ENCODE measurements at regions not wholly inside any gene's neighbourhood (a gene's known extent, or its start where the extent isn't known, plus 50 kb on each side); places are given as distances from the start of the nearest gene placed in this dataset.

DNA sequence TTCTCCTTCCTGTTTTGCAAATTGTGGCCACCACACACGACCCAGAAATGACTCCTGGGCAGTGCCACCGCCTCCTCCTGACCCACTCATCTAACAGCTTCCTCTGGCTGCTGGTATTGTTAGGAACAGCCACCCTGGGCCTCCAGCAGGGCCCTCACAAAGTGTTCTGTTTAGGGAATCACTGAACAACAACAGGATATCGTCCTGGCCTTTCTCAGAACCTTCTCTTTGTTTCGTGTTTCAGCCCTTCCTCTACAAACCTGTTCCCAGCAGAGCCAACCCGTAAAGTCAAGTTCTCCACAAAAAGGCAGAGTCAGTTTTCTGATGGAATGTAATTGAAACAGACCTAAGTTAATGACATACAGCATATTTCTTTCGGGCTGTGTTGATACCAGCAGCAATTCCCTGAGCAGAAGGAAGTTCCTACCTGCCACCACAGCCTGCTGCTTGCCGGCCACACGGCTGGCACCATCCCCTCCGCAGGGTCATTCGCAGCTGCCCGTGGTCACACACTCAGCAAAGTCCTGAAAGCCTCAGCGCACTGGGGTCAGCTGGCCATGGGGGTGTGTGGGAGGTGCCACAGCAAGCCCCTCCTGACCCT is 91.7 kb upstream of the PITRM1 start:
- no peak overlapping the region for H3K4me3 Mint-ChIP-seq
- TF ChIP-seq, protein P1, sequence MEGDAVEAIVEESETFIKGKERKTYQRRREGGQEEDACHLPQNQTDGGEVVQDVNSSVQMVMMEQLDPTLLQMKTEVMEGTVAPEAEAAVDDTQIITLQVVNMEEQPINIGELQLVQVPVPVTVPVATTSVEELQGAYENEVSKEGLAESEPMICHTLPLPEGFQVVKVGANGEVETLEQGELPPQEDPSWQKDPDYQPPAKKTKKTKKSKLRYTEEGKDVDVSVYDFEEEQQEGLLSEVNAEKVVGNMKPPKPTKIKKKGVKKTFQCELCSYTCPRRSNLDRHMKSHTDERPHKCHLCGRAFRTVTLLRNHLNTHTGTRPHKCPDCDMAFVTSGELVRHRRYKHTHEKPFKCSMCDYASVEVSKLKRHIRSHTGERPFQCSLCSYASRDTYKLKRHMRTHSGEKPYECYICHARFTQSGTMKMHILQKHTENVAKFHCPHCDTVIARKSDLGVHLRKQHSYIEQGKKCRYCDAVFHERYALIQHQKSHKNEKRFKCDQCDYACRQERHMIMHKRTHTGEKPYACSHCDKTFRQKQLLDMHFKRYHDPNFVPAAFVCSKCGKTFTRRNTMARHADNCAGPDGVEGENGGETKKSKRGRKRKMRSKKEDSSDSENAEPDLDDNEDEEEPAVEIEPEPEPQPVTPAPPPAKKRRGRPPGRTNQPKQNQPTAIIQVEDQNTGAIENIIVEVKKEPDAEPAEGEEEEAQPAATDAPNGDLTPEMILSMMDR (IDR thresholded peaks at IDR 0.05; ENCODE audit: unreplicated experiment): no peak
- no peaks in the 10 kb centered on the region for H3K36me3 Mint-ChIP-seq
- no peak for DNase-seq (ENCODE audit: low spot score in 2 of 2, unreplicated experiment in 2 of 2)
- peaks cover 2% of the 10 kb centered on the region for H3K27me3 Mint-ChIP-seq (ENCODE audit: low read depth)
- H3K4me1 Mint-ChIP-seq: peaks cover 10% of the 10 kb centered on the region
- peak overlapping the region; percentile 10 for H3K27ac Mint-ChIP-seq
- H3K9me3 Mint-ChIP-seq: no peaks in the 10 kb centered on the region

DNA sequence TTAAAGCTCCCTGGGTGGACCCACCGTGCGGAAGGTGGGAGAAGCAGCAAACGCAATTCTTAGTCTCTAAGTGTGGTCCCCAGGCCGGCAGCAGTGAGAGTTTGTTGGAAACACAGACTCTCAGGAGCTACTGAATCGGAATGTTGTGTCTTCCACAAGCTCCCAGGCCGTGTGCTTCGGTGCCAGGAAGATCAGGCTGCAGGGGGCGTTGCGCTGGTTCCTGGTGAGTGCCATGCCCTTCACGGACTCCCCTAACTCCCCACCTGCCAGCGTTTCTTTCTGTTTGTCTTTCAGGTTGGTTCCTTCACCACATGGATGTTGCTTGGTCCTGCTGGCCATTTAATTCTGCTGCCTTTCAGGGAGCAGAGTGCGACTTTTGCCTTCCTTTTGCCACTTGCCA is 91.2 kb upstream of the PITRM1 start:
- no peak for DNase-seq (ENCODE audit: low spot score in 2 of 2, unreplicated experiment in 2 of 2)
- Mint-ChIP-seq H3K4me3 (no peak overlapping the region), H3K27ac (no peak overlapping the region), H3K9me3 (no peaks in the 10 kb centered on the region), H3K36me3 (no peaks in the 10 kb centered on the region), H3K4me1 (peaks cover 10% of the 10 kb centered on the region), H3K27me3 (ENCODE audit: low read depth) (peaks cover 2% of the 10 kb centered on the region)
- TF ChIP-seq, protein P1 (IDR thresholded peaks at IDR 0.05; ENCODE audit: unreplicated experiment): no peak

DNA sequence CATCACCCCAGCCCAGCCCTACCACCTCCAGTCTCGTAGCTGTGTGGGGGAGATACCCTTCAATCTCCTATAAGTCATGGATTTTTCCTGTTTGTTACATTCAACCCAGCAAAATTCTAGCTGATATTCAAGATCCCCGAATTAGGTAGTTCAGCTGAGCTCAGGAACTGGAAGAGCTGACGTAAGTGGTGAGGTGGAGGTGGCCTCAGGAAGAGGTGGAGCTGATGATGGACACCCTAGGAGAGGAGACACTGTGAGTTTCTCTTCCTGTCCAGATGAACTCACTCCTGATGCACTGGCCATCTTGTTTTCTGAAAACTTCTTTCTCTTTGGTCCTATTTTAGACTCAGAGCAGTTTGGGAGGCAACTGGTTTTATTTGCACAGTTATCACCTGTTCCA is 90.5 kb upstream of the PITRM1 start:
- no peaks in the 10 kb centered on the region for H3K36me3 Mint-ChIP-seq
- no peak overlapping the region for H3K4me3 Mint-ChIP-seq
- DNase-seq (ENCODE audit: low spot score in 2 of 2, unreplicated experiment in 2 of 2): no peak
- no peaks in the 10 kb centered on the region for H3K9me3 Mint-ChIP-seq
- H3K4me1 Mint-ChIP-seq: peaks cover 10% of the 10 kb centered on the region
- peaks cover 2% of the 10 kb centered on the region for H3K27me3 Mint-ChIP-seq (ENCODE audit: low read depth)
- TF ChIP-seq, protein P1 (IDR thresholded peaks at IDR 0.05; ENCODE audit: unreplicated experiment): no peak
- H3K27ac Mint-ChIP-seq: no peak overlapping the region

- Mint-ChIP-seq H3K4me3 (no peak overlapping the region), H3K9me3 (no peaks in the 10 kb centered on the region), H3K36me3 (no peaks in the 10 kb centered on the region), H3K4me1 (peaks cover 10% of the 10 kb centered on the region), H3K27me3 (ENCODE audit: low read depth) (peaks cover 2% of the 10 kb centered on the region), H3K27ac (no peak overlapping the region)
- no peak for DNase-seq (ENCODE audit: low spot score in 2 of 2, unreplicated experiment in 2 of 2)
- TF ChIP-seq, protein P1 (IDR thresholded peaks at IDR 0.05; ENCODE audit: unreplicated experiment): no peak
Measured at GRCh38 chr10:3261921-3262320, 89.3 kb upstream of the PITRM1 start.

DNA sequence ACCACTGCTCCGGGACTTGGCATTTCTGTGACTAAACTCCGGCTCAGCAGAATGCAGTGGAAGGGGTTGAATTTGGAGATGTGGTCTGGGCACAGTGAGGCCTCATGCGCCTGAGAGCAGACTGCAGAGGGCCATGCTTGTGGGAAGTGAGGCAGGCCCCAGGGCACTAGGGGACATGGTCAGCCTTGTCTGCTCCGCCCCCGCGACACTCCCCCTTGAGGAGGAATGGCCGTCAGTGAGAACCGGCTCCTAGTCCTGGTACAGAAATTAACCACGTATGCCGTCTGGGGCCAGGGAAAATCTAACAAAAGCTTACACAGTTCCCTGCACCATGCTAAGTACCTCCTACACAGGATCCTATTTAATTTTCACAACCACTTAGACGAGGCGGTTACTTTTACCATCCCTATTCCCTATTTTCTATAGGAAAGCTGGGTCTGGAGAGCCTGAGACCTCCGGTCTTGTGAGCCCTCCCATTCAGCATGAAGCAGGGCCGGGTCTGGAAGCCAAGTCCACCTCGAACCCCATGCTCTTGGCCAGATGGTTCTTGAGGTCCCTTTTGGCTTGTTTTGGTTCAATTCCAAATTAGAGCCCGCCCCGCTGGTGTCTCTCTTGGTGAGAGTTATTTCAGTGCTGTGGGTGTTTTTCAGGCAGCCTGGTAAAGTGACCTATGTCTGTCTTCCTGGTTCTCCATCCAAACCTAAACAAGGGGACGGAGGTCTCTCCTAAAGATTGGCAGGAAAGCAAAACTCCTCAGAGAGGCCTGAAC is 87.7 kb upstream of the PITRM1 start:
- no peak for DNase-seq (ENCODE audit: low spot score in 2 of 2, unreplicated experiment in 2 of 2)
- TF ChIP-seq, protein P1 (IDR thresholded peaks at IDR 0.05; ENCODE audit: unreplicated experiment): no peak
- Mint-ChIP-seq H3K4me1 (peaks cover 10% of the 10 kb centered on the region), H3K36me3 (no peaks in the 10 kb centered on the region), H3K4me3 (no peak overlapping the region), H3K27me3 (ENCODE audit: low read depth) (peaks cover 2% of the 10 kb centered on the region), H3K27ac (no peak overlapping the region), H3K9me3 (no peaks in the 10 kb centered on the region)

All from mesothelial cell of epicardium (in vitro differentiated cells).